Glutamatergic neuron (in vitro differentiated cells): ENCODE measurements at regions not wholly inside any gene's neighbourhood (a gene's known extent, or its start where the extent isn't known, plus 50 kb on each side); places are given as distances from the start of the nearest gene placed in this dataset.

Experiments
- DNase-seq: peaks from one replicate; pipeline ENCODE4 v3.0.0; 2022
- H3K27ac Mint-ChIP-seq: one replicate; pipeline ENCODE4 v1.8.0; 2020; ENCODE audit warnings: mild to moderate bottlenecking, mixed read lengths, inconsistent platforms; ENCODE audit not compliant: unreplicated experiment
- H3K27me3 Mint-ChIP-seq: one replicate; pipeline ENCODE4 v1.8.0; 2020; ENCODE audit warnings: mild to moderate bottlenecking, moderate library complexity, mixed read lengths, inconsistent platforms; ENCODE audit not compliant: unreplicated experiment
- H3K36me3 Mint-ChIP-seq: one replicate; pipeline ENCODE4 v1.8.0; 2020; ENCODE audit warnings: mild to moderate bottlenecking, mixed read lengths, inconsistent platforms; ENCODE audit not compliant: unreplicated experiment
- H3K4me1 Mint-ChIP-seq: one replicate; pipeline ENCODE4 v1.8.0; 2020; ENCODE audit warnings: mild to moderate bottlenecking, low read depth, mixed read lengths, inconsistent platforms; ENCODE audit not compliant: unreplicated experiment
- H3K4me3 Mint-ChIP-seq: one replicate; pipeline ENCODE4 v1.8.0; 2020; ENCODE audit warnings: mild to moderate bottlenecking, mixed read lengths, inconsistent platforms; ENCODE audit not compliant: unreplicated experiment
- H3K9me3 Mint-ChIP-seq: one replicate; pipeline ENCODE4 v1.8.0; 2020; ENCODE audit warnings: mild to moderate bottlenecking, moderate library complexity, mixed read lengths, inconsistent platforms; ENCODE audit not compliant: unreplicated experiment
- CTCF ChIP-seq: fragments of 200-600 bp; sonication (generic); IDR thresholded peaks from one replicate; pipeline ENCODE4 v1.5.0; 2021; ENCODE audit not compliant: partially characterized antibody, unreplicated experiment

- no peak for DNase-seq
- Mint-ChIP-seq H3K4me3 (no peak overlapping the region), H3K9me3 (no peaks in the 10 kb centered on the region), H3K36me3 (no peaks in the 10 kb centered on the region), H3K27ac (no peak overlapping the region), H3K27me3 (peaks cover 2% of the 10 kb centered on the region), H3K4me1 (peaks cover 21% of the 10 kb centered on the region)
- no peak for TF ChIP-seq CTCF
These were observed 1084.2 kb upstream of the TENM3 start for GRCh38 chr4:181158971-181159370.

GRCh38 chr4:181161669-181162068, 1081.5 kb upstream of the TENM3 start:
- Mint-ChIP-seq H3K27me3 (peaks cover 2% of the 10 kb centered on the region), H3K27ac (peak overlapping the region; percentile 19), H3K4me3 (no peak overlapping the region), H3K4me1 (peaks cover 21% of the 10 kb centered on the region), H3K9me3 (no peaks in the 10 kb centered on the region), H3K36me3 (no peaks in the 10 kb centered on the region)
- TF ChIP-seq CTCF, result no peak
- no peak for DNase-seq

GRCh38 chr4:181162266-181162665, 1080.9 kb upstream of the TENM3 start:
- no peak for DNase-seq
- TF ChIP-seq CTCF, result no peak
- Mint-ChIP-seq H3K27ac (no peak overlapping the region), H3K4me3 (no peak overlapping the region), H3K9me3 (no peaks in the 10 kb centered on the region), H3K27me3 (peaks cover 2% of the 10 kb centered on the region), H3K4me1 (peaks cover 21% of the 10 kb centered on the region), H3K36me3 (no peaks in the 10 kb centered on the region)

GRCh38 chr4:181162676-181163075, 1080.5 kb upstream of the TENM3 start:
- Mint-ChIP-seq H3K9me3 (no peaks in the 10 kb centered on the region), H3K4me3 (no peak overlapping the region), H3K27ac (no peak overlapping the region), H3K27me3 (peaks cover 2% of the 10 kb centered on the region), H3K36me3 (no peaks in the 10 kb centered on the region), H3K4me1 (peaks cover 19% of the 10 kb centered on the region)
- DNase-seq, result no peak
- TF ChIP-seq CTCF, result no peak

GRCh38 chr4:181166742-181167399, 1076.3 kb upstream of the TENM3 start:
- H3K4me3 Mint-ChIP-seq, result no peak overlapping the region
- DNase-seq, result no peak
- no peaks in the 10 kb centered on the region for H3K36me3 Mint-ChIP-seq
- no peaks in the 10 kb centered on the region for H3K9me3 Mint-ChIP-seq
- no peak for TF ChIP-seq CTCF
- H3K4me1 Mint-ChIP-seq, result no peaks in the 10 kb centered on the region
- H3K27me3 Mint-ChIP-seq, result no peaks in the 10 kb centered on the region
- H3K27ac Mint-ChIP-seq, result no peak overlapping the region
